ENCODE measurements at regions not wholly inside any gene's neighbourhood (a gene's known extent, or its start where the extent isn't known, plus 50 kb on each side); places are given as distances from the start of the nearest gene placed in this dataset.

DNA sequence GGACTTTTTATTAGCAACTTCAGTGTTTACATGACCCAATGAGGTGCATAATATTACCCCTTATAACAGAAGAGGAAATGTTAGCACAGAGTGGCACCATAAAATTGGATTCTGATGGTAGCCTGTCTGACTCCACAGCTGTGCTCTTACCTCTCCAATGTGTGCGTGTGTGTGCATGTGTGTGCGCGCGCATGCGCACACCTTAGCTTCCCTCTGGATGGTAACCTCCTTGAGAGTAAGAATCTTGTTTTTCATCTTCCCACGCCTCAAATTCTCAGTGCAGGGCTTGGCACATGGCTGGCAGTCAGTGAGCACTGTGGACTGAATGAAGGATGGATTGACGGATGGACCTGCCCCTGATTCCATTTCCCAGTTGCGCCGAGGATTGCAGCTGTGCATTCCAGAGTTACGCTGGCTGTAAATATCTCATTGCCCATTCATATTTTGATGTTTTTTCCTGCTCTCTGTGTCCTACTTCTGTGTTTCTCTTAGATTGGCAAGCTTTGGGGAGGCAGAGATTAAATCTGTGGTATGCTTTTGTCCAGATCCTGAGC lies 99.2 kb upstream of the WASF3 start:
- TF ChIP-seq, protein P1, sequence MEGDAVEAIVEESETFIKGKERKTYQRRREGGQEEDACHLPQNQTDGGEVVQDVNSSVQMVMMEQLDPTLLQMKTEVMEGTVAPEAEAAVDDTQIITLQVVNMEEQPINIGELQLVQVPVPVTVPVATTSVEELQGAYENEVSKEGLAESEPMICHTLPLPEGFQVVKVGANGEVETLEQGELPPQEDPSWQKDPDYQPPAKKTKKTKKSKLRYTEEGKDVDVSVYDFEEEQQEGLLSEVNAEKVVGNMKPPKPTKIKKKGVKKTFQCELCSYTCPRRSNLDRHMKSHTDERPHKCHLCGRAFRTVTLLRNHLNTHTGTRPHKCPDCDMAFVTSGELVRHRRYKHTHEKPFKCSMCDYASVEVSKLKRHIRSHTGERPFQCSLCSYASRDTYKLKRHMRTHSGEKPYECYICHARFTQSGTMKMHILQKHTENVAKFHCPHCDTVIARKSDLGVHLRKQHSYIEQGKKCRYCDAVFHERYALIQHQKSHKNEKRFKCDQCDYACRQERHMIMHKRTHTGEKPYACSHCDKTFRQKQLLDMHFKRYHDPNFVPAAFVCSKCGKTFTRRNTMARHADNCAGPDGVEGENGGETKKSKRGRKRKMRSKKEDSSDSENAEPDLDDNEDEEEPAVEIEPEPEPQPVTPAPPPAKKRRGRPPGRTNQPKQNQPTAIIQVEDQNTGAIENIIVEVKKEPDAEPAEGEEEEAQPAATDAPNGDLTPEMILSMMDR (IDR thresholded peaks at IDR 0.05 in 4 of 5, conservative IDR thresholded peaks at IDR 0.05 in 1 of 5): no peak
- no peak for TF ChIP-seq POLR2A (IDR thresholded peaks at IDR 0.05)

Data from gastrocnemius medialis (tissue), 4 donors.